NB4 (cell line): ENCODE measurements at regions not wholly inside any gene's neighbourhood (a gene's known extent, or its start where the extent isn't known, plus 50 kb on each side); places are given as distances from the start of the nearest gene placed in this dataset.
"Not testable (repeated sequence)": the region's sequence is repeated elsewhere in the genome, so short reads cannot be mapped to it uniquely, and the experiment has no call there.

Experiments
- DNase-seq: peaks from one replicate; pipeline ENCODE4 v3.0.0; 2010; ENCODE audit warnings: low read depth
- H3K4me3 ChIP-seq: one replicate; pipeline ENCODE4 v1.5.1; 2011; ENCODE audit warnings: mild to moderate bottlenecking, low read depth, low read length, moderate library complexity
- CTCF ChIP-seq: IDR thresholded peaks from one replicate; pipeline ENCODE4 v1.5.1; 2012; ENCODE audit warnings: low read depth, low read length
- MAX ChIP-seq: IDR thresholded peaks from 2 replicates; pipeline ENCODE4 v1.6.1; 2011; ENCODE audit warnings: low read depth, low read length
- MYC ChIP-seq: IDR thresholded peaks from 2 replicates; pipeline ENCODE4 v1.6.1; 2011; ENCODE audit warnings: low read depth, low read length
- POLR2A ChIP-seq: IDR thresholded peaks from 2 replicates; pipeline ENCODE4 v1.6.1; 2011; ENCODE audit warnings: mild to moderate bottlenecking; ENCODE audit not compliant: insufficient read length; ENCODE audit errors: extremely low read depth

DNA sequence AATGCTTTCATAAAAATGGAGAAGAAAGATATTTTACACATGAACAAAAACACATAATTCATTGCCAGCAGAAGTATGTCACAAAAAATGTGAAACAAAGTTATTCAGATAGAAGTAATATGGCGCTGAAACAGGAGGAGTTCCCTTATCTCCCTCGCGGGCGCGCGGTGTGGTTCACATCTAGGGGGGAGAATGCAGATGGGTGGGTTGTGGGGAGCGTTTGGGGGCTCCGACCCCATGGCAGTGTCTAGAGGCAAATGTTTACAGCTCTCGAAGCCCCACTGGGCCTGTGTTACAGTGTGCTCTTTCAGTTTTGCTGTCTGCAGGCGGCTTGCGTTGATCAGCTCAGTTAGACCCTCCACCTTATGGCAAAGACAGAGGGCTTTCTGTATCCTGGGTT, 297.5 kb downstream of the CGGBP1 start:
- no peak overlapping the region for H3K4me3 ChIP-seq
- no peak for DNase-seq
- TF ChIP-seq CTCF (no peak), MYC (no peak), POLR2A (no peak), MAX (no peak)

- no peak for DNase-seq
- TF ChIP-seq MAX: no peak
- TF ChIP-seq POLR2A: no peak
- TF ChIP-seq MYC: no peak
- TF ChIP-seq CTCF: no peak
- H3K4me3 ChIP-seq: no peak overlapping the region
These were observed 302.2 kb downstream of the CGGBP1 start for GRCh38 chr3:87756616-87757015.

- TF ChIP-seq MAX (no peak), POLR2A (no peak), MYC (no peak), CTCF (no peak)
- no peak for DNase-seq
- H3K4me3 ChIP-seq: no peak overlapping the region
These were observed 303.0 kb downstream of the CGGBP1 start for GRCh38 chr3:87755852-87756251.

GRCh38 chr3:87742250-87742649, 316.6 kb downstream of the CGGBP1 start:
- no peak overlapping the region for H3K4me3 ChIP-seq
- DNase-seq: no peak
- TF ChIP-seq CTCF: no peak
- no peak for TF ChIP-seq MYC
- no peak for TF ChIP-seq MAX
- TF ChIP-seq POLR2A: no peak

- DNase-seq, H3K4me3 ChIP-seq: not testable (repeated sequence)
These were observed 317.9 kb downstream of the CGGBP1 start for GRCh38 chr3:87740894-87741293.

- H3K4me3 ChIP-seq, DNase-seq: not testable (repeated sequence)
These were observed 321.0 kb downstream of the CGGBP1 start for GRCh38 chr3:87737817-87738216.

- DNase-seq: no peak
- TF ChIP-seq MAX (no peak), MYC (no peak), CTCF (no peak), POLR2A (no peak)
- H3K4me3 ChIP-seq: no peak overlapping the region
These were observed 325.0 kb downstream of the CGGBP1 start for GRCh38 chr3:87733671-87734367.
